ENCODE measurements at regions not wholly inside any gene's neighbourhood (a gene's known extent, or its start where the extent isn't known, plus 50 kb on each side); places are given as distances from the start of the nearest gene placed in this dataset.

DNA sequence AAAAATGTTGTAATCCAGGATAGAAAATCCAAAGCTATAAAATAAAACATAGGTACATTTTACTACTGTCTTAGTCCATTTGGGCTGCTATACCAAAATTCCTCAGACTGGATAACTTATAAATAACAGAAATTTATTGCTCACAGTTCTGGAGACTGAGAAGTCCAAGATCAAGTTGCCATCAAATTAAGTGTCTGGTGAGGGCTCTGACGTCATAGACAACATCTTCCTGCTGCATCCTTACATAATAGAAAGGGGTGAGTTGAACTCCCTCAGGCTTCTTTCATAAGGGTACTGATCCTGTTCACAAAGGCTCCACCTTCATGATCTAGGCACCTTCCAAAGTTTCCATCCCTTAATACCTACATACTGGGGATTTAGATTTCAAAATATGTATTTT is 826.8 kb downstream of the NTRK3 start:
- DNase-seq = no peak
- TF ChIP-seq, protein P1, sequence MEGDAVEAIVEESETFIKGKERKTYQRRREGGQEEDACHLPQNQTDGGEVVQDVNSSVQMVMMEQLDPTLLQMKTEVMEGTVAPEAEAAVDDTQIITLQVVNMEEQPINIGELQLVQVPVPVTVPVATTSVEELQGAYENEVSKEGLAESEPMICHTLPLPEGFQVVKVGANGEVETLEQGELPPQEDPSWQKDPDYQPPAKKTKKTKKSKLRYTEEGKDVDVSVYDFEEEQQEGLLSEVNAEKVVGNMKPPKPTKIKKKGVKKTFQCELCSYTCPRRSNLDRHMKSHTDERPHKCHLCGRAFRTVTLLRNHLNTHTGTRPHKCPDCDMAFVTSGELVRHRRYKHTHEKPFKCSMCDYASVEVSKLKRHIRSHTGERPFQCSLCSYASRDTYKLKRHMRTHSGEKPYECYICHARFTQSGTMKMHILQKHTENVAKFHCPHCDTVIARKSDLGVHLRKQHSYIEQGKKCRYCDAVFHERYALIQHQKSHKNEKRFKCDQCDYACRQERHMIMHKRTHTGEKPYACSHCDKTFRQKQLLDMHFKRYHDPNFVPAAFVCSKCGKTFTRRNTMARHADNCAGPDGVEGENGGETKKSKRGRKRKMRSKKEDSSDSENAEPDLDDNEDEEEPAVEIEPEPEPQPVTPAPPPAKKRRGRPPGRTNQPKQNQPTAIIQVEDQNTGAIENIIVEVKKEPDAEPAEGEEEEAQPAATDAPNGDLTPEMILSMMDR (IDR thresholded peaks at IDR 0.05) = no peak
- no peak overlapping the region for H3K27ac Mint-ChIP-seq
- no peak for ATAC-seq
- peaks cover 2% of the 10 kb centered on the region for H3K9me3 Mint-ChIP-seq
- no peak overlapping the region for H3K4me3 Mint-ChIP-seq
- ChIA-PET POLR2A (no interaction called here), CTCF (no interaction called here)
- no peaks in the 10 kb centered on the region for H3K36me3 Mint-ChIP-seq (ENCODE audit: low read depth)
- H3K27me3 Mint-ChIP-seq = peaks cover 5% of the 10 kb centered on the region
- no peaks in the 10 kb centered on the region for H3K4me1 Mint-ChIP-seq (ENCODE audit: low read depth)
- intact Hi-C loops (cut with micrococcal nuclease) = no loop called here

DNA sequence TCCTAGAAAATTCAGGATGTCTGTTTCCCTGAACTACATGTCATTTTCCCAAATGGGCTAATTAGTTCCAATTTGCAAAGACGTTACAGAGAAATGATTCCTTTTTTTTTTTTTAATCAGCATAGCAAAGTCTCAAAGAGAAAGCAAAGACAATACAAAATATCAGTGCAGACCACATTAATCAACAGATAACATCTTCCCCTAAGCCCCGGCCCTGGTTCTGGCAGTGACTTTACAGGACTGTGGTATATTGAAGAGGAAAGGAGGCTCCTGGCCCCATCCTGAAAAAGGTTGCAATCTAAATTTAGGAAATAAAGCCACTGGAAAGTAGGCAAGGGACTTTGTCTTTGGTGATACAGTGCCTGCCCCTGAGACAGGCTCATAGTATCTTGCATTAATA is 836.5 kb downstream of the NTRK3 start:
- intact Hi-C loops (cut with micrococcal nuclease) = no loop called here
- Mint-ChIP-seq H3K27ac (no peak overlapping the region), H3K36me3 (ENCODE audit: low read depth) (no peaks in the 10 kb centered on the region), H3K4me3 (no peak overlapping the region), H3K27me3 (no peaks in the 10 kb centered on the region), H3K9me3 (no peaks in the 10 kb centered on the region), H3K4me1 (ENCODE audit: low read depth) (no peaks in the 10 kb centered on the region)
- TF ChIP-seq, protein P1 (IDR thresholded peaks at IDR 0.05) = no peak
- DNase-seq = no peak
- no peak for ATAC-seq
- ChIA-PET POLR2A (no interaction called here), CTCF (no interaction called here)

DNA sequence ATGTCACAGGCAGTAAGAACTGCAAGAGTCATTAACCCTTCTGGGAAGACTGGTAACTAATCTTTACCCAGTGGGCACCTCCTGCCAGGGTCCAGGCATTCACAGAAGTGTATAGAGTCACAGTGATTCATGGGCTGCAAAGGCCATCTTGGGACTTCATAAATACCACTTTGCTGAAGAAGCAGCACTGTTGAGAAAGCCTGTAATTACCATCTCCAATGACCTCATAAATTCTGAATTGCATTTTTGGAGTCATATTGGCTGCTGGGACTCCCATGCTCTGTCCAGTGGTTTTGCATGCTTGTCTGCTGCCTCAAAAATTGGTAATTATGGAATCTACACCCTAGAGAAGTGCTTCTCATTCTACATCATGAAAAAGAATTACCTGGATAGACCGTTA is 837.2 kb downstream of the NTRK3 start:
- Mint-ChIP-seq H3K27me3 (no peaks in the 10 kb centered on the region), H3K27ac (no peak overlapping the region), H3K36me3 (ENCODE audit: low read depth) (no peaks in the 10 kb centered on the region), H3K4me1 (ENCODE audit: low read depth) (no peaks in the 10 kb centered on the region), H3K9me3 (no peaks in the 10 kb centered on the region), H3K4me3 (no peak overlapping the region)
- TF ChIP-seq, protein P1 (IDR thresholded peaks at IDR 0.05) = no peak
- intact Hi-C loops (cut with micrococcal nuclease) = no loop called here
- POLR2A ChIA-PET = no interaction called here
- ATAC-seq (no peak), DNase-seq (no peak)
- CTCF ChIA-PET = no interaction called here

DNA sequence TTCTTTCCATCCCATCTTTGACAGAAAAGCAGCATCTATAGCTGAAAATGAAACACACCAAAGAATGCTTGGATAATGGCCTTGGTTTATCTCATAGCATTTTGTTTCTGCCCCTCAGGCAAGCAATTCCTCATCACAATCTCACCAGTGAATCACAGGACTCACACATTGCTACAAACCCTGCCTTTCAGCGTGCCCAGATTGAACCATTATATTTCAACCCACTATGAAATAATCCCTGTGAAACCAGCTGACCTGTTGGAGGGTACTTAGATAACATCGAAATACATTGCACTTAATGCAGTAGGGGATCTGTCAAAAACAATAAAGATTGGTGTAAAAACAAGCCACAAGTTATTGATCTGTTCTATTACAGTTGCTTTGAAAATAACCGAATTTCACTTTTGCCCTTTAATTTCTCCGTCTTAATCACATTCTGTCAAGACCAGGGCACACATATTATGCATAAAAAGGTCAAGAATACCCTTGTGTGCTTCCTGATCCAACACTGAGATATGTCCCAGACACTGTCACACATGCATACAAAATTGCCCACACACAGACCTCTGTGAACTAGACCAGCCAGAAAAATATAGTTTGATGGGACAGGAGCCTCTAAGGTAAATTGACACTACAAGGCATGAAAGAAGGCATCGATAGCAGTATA is 839.8 kb downstream of the NTRK3 start:
- TF ChIP-seq, protein P1 (IDR thresholded peaks at IDR 0.05) = no peak
- CTCF ChIA-PET = no interaction called here
- no peak for DNase-seq
- Mint-ChIP-seq H3K9me3 (no peaks in the 10 kb centered on the region), H3K4me1 (ENCODE audit: low read depth) (no peaks in the 10 kb centered on the region), H3K27me3 (no peaks in the 10 kb centered on the region), H3K4me3 (no peak overlapping the region), H3K36me3 (ENCODE audit: low read depth) (no peaks in the 10 kb centered on the region), H3K27ac (no peak overlapping the region)
- intact Hi-C loops (cut with micrococcal nuclease) = no loop called here
- POLR2A ChIA-PET = interaction anchor here (0.7 kb wide), 1 partner anchor 92 kb away, joined by 3 read pairs; no protein-coding TSS in a partner anchor
- no peak for ATAC-seq

DNA sequence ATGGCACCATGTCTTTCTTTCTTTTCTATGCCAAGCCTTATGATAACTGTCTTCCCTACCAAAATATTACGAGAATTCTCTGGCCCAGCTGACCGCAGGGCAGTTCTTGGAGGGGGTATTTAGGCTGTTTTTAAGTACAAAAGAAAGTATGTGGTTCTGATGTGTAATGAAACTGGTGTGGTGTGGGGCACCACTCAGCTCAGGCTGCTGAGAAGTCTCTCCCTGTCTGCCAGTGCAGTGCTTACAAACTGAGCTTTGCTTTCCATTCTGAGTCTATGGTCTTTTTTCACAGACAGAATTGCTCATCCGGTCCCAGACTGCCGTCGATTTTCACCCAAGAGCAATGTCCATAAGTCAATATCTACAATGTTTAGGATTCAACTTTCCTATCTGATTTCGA is 847.6 kb downstream of the NTRK3 start:
- intact Hi-C loops (cut with micrococcal nuclease) = no loop called here
- no peak overlapping the region for H3K4me3 Mint-ChIP-seq
- H3K27me3 Mint-ChIP-seq = no peaks in the 10 kb centered on the region
- no peaks in the 10 kb centered on the region for H3K4me1 Mint-ChIP-seq (ENCODE audit: low read depth)
- no peaks in the 10 kb centered on the region for H3K9me3 Mint-ChIP-seq
- no peak for DNase-seq
- ChIA-PET CTCF (no interaction called here), POLR2A (no interaction called here)
- no peak for ATAC-seq
- TF ChIP-seq, protein P1 (IDR thresholded peaks at IDR 0.05) = no peak
- H3K36me3 Mint-ChIP-seq (ENCODE audit: low read depth) = no peaks in the 10 kb centered on the region
- H3K27ac Mint-ChIP-seq = no peak overlapping the region
